Left ventricle myocardium inferior (tissue), 1 donor: ENCODE measurements at regions not wholly inside any gene's neighbourhood (a gene's known extent, or its start where the extent isn't known, plus 50 kb on each side); places are given as distances from the start of the nearest gene placed in this dataset.

Source experiments
- DNase-seq: peaks from one replicate; pipeline ENCODE4 v3.0.0-alpha.2; 2020
- H3K27ac ChIP-seq: fragments of 200-600 bp; replicated peaks from 2 replicates; pipeline ENCODE4 v1.8.0; 2021
- H3K27me3 ChIP-seq: fragments of 200-600 bp; 2 replicates; pipeline ENCODE4 v1.8.0; 2021; ENCODE audit warnings: low read depth
- H3K36me3 ChIP-seq: fragments of 200-600 bp; 2 replicates; pipeline ENCODE4 v1.8.0; 2021
- H3K4me1 ChIP-seq: fragments of 200-600 bp; 2 replicates; pipeline ENCODE4 v1.8.0; 2021
- H3K4me3 ChIP-seq: fragments of 200-600 bp; 2 replicates; pipeline ENCODE4 v1.8.0; 2021; ENCODE audit warnings: mild to moderate bottlenecking, moderate library complexity
- H3K9me3 ChIP-seq: fragments of 200-600 bp; replicated peaks from 2 replicates; pipeline ENCODE4 v1.8.0; 2021
- intact Hi-C: fragments of 100-400 bp; cut with micrococcal nuclease; formaldehyde crosslinking; loops from one replicate; pipeline ENCODE4 v1.11.0; 2022
- TF ChIP-seq, protein P1 (sequence below): fragments of 200-600 bp; IDR thresholded peaks from 2 replicates; pipeline ENCODE4 v1.8.0; 2021; ENCODE audit warnings: antibody characterized with exemption, mild to moderate bottlenecking, borderline replicate concordance
- donor health status: DM: no; HTN: yes; CAD: no; lungs with severe emphysema.

DNA sequence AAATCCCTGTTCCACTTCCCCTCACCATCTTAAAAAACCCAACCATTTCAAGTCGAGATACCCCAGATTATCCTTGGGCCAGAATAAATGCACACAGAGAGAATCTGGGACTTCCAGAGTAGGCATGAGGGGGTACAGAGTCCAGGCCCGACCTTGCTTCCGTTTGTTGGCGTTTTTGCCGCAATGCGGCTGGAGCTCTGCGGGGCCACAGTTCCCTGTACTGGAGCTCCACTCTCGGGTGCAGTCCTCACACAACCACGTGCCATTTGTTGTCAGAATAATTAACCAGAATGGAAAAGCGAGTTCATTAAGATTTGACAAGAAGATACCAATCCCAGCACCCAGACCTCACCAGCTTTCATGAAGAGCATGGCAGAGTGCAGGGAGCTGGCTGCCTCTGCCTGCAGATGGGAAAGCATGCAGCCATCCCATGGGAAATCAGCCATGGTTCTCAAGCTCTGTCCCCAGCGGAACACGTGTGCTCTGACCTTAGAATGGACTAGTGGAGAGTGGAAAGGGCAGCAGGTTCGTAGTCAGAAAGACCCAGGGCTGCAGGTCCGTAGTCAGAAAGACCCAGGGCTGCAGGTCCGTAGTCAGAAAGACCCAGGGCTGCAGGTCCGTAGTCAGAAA, 472.8 kb downstream of the EIPR1 start:
- no peaks in the 10 kb centered on the region for H3K36me3 ChIP-seq
- no peak overlapping the region for H3K4me3 ChIP-seq
- DNase-seq = no peak
- no peaks in the 10 kb centered on the region for H3K9me3 ChIP-seq
- peaks cover 25% of the 10 kb centered on the region for H3K27me3 ChIP-seq
- no peak overlapping the region for H3K27ac ChIP-seq
- no peaks in the 10 kb centered on the region for H3K4me1 ChIP-seq
- TF ChIP-seq, protein P1, sequence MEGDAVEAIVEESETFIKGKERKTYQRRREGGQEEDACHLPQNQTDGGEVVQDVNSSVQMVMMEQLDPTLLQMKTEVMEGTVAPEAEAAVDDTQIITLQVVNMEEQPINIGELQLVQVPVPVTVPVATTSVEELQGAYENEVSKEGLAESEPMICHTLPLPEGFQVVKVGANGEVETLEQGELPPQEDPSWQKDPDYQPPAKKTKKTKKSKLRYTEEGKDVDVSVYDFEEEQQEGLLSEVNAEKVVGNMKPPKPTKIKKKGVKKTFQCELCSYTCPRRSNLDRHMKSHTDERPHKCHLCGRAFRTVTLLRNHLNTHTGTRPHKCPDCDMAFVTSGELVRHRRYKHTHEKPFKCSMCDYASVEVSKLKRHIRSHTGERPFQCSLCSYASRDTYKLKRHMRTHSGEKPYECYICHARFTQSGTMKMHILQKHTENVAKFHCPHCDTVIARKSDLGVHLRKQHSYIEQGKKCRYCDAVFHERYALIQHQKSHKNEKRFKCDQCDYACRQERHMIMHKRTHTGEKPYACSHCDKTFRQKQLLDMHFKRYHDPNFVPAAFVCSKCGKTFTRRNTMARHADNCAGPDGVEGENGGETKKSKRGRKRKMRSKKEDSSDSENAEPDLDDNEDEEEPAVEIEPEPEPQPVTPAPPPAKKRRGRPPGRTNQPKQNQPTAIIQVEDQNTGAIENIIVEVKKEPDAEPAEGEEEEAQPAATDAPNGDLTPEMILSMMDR = no peak
- intact Hi-C loops = no loop called here

DNA sequence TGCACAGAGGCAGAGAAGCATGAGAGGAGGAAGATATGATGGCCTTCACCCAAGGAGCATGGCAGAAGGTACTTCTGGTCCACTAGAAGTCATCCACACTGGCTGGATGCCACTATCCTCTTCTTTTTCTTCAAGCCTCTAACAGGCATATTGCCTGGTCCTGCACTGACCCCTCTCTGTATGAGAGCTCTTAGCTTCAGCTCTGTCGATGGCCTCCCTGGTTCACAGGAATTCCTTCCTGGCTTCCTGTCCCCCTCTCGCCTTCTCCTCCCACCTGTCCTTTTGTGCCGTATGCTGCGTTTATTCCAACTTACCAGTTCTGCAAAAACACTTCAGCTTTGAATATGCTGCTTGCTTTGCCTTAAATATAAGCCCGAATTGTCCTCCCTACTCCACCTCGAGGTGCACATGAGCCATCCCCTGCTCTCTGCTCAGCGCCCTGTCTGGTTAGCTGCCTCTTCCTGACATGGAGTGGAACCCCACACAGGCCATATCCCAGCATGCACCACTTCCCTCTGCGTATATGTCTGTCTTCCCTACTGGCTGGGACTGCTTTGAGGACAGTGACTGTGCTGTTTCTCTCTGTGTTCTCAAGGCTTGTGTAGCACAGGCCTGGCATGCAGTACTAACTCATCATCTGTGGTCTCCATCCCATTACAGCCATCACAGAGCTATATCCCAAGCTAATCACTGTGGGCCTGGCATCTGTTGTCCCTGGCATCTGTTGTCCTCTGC, 474.9 kb downstream of the EIPR1 start:
- TF ChIP-seq, protein P1 = no peak
- no peaks in the 10 kb centered on the region for H3K9me3 ChIP-seq
- no peak overlapping the region for H3K27ac ChIP-seq
- no peak for DNase-seq
- no peaks in the 10 kb centered on the region for H3K36me3 ChIP-seq
- intact Hi-C loops = no loop called here
- no peaks in the 10 kb centered on the region for H3K4me1 ChIP-seq
- H3K4me3 ChIP-seq = no peak overlapping the region
- peaks cover 5% of the 10 kb centered on the region for H3K27me3 ChIP-seq

DNA sequence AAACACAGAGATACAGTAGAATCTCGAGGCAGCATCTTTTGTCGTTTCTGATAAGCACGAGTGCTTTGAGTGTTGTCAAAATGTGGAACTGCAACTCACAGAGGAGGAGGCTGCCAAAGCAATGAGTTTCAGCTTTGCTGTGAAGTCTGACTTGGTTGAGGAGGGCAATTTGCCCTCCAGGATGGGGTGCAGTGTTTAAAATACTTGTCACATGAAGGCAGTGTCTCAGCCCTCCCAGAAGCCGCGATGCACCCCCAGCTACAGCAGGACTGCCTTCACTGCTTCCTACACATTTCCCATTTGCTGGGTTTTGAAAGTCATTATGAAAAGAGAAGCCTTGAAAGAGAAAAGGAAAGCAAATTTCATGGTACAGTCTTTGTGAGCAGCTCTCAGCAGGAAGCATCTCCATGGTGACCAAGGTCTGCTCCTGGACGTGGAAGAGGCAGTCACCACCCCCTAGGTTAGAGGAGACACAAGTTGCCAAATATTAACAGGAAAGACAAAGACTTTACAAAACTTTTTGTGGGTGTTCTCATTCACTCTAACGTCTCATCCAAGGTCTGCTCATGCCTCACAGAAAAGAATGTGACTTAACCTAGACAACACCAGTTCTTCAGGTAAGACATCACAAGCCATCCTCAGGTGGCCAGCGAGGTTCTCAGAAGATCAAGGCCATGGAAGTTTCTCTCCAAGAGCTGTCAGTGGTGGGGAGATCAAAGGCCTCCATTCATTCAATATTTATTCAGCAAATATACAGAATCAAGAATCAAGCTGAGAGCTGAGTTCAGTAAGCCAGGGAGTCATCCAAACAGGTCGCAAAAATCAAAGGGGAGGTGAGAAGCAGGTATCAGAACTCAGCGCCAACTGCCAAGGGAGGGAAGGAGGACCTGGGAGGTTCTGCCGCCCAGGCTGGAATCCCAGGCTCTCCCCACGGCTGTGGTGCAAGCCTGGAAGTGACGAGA, 476.0 kb downstream of the EIPR1 start:
- intact Hi-C loops = no loop called here
- Histone ChIP-seq H3K27me3 (no peaks in the 10 kb centered on the region), H3K27ac (no peak overlapping the region), H3K4me3 (no peak overlapping the region), H3K4me1 (no peaks in the 10 kb centered on the region), H3K36me3 (no peaks in the 10 kb centered on the region), H3K9me3 (no peaks in the 10 kb centered on the region)
- TF ChIP-seq, protein P1 = no peak
- no peak for DNase-seq

DNA sequence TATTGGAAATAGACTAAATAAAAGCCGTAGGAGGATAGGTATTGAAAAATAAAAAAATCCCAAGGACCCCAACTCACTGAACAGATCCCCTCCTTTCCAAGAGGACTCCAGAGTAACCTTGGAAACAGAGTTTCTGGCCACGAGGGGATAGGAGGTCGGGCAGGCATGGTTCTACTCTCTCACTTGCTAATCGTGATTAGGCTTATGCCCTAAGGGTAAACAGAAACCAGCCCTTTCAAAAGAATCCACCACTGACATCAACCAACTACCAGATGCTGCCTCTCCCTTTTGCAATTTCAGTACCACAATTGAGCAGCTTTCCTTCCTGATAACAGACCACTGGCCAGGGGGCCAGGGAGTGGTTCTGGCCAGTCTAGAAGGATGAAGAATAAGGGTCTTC, 477.8 kb downstream of the EIPR1 start:
- no peaks in the 10 kb centered on the region for H3K9me3 ChIP-seq
- TF ChIP-seq, protein P1 = no peak
- H3K4me3 ChIP-seq = no peak overlapping the region
- peaks cover 5% of the 10 kb centered on the region for H3K27me3 ChIP-seq
- DNase-seq = no peak
- no peak overlapping the region for H3K27ac ChIP-seq
- intact Hi-C loops = no loop called here
- H3K4me1 ChIP-seq = no peaks in the 10 kb centered on the region
- H3K36me3 ChIP-seq = no peaks in the 10 kb centered on the region

DNA sequence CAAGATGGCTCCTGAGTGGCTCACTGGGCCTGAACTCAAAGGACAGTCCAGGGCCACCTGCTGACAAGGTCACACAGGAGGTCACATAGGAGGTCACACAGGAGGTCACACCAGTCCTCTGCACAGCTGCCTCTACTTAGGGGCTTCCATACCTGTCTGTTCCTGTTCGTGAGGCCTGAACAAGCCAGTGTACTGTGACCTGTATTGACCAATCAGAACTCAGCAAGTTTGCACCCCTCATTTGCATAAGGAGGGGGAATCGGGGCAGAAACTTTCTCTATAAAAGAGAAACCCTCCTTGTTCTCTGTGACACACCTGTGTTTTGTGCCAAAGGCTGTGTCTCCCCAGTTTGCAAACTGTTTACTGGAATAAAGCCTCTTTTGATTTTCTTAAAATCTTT, 478.9 kb downstream of the EIPR1 start:
- no peak for DNase-seq
- H3K27me3 ChIP-seq = peaks cover 5% of the 10 kb centered on the region
- TF ChIP-seq, protein P1 = no peak
- intact Hi-C loops = no loop called here
- no peak overlapping the region for H3K27ac ChIP-seq
- H3K4me1 ChIP-seq = no peaks in the 10 kb centered on the region
- H3K9me3 ChIP-seq = no peaks in the 10 kb centered on the region
- H3K4me3 ChIP-seq = no peak overlapping the region
- no peaks in the 10 kb centered on the region for H3K36me3 ChIP-seq
